22Rv1 (cell line): ENCODE measurements at regions not wholly inside any gene's neighbourhood (a gene's known extent, or its start where the extent isn't known, plus 50 kb on each side); places are given as distances from the start of the nearest gene placed in this dataset.

Experiments used
- CTCF ChIP-seq: fragments of 450-650 bp; IDR thresholded peaks from 2 replicates; pipeline ENCODE4 v1.5.1; 2017; ENCODE audit warnings: mild to moderate bottlenecking
- ZFX ChIP-seq: fragments of 450-650 bp; IDR thresholded peaks from 2 replicates; pipeline ENCODE4 v1.6.1; 2017; ENCODE audit warnings: antibody characterized with exemption, borderline replicate concordance

GRCh38 chr6:54003316-54003715 lies 107.9 kb upstream of the MLIP start:
- TF ChIP-seq CTCF, result no peak
- TF ChIP-seq ZFX, result no peak
